Endothelial cell of umbilical vein (primary cell): ENCODE measurements at regions not wholly inside any gene's neighbourhood (a gene's known extent, or its start where the extent isn't known, plus 50 kb on each side); places are given as distances from the start of the nearest gene placed in this dataset.

ENCODE experiments used
- CTCF ChIP-seq, 2 donors: IDR thresholded peaks; 1 replicate in 1 of 2; 2 replicates in 1 of 2; pipeline ENCODE4 v1.5.1; 2011; ENCODE audit warnings: low read length in 2 of 2, mild to moderate bottlenecking in 2 of 2, moderate library complexity in 2 of 2, control low read depth in 1 of 2, inconsistent platforms in 1 of 2, low read depth in 1 of 2; ENCODE audit not compliant: insufficient read depth in 1 of 2; ENCODE audit errors: extremely low read depth in 1 of 2
- EZH2 ChIP-seq: IDR thresholded peaks from 2 replicates; pipeline ENCODE4 v1.6.1; 2012; ENCODE audit warnings: borderline replicate concordance, low read depth, mild to moderate bottlenecking, moderate library complexity, low read length, inconsistent platforms; ENCODE audit not compliant: severe bottlenecking
- FOS ChIP-seq: IDR thresholded peaks from 2 replicates; pipeline ENCODE4 v1.6.1; 2011; ENCODE audit warnings: mild to moderate bottlenecking, low read length, moderate library complexity, borderline replicate concordance; ENCODE audit not compliant: insufficient read depth
- GATA2 ChIP-seq: IDR thresholded peaks from 2 replicates; pipeline ENCODE4 v1.7.0; 2011; ENCODE audit warnings: low read depth, mild to moderate bottlenecking, moderate library complexity, mixed read lengths, low read length; ENCODE audit not compliant: insufficient read length, insufficient read depth
- JUN ChIP-seq: IDR thresholded peaks from 2 replicates; pipeline ENCODE4 v1.6.1; 2011; ENCODE audit warnings: borderline replicate concordance, low read depth; ENCODE audit not compliant: insufficient read length, insufficient read depth
- MYC ChIP-seq: IDR thresholded peaks from one replicate; pipeline ENCODE4 v1.6.1; 2011; ENCODE audit warnings: mild to moderate bottlenecking, low read depth, low read length
- POLR2A ChIP-seq: IDR thresholded peaks from 2 replicates; pipeline ENCODE4 v1.6.1; 2012; ENCODE audit warnings: low read depth, mild to moderate bottlenecking, control low read depth, low read length
- POLR2AphosphoS5 ChIP-seq: IDR thresholded peaks from 2 replicates; pipeline ENCODE4 v1.6.1; 2012; ENCODE audit warnings: low read depth, mild to moderate bottlenecking, control low read depth, low read length, moderate library complexity; ENCODE audit not compliant: insufficient read depth
- TF ChIP-seq, protein P1 (sequence below): IDR thresholded peaks from 2 replicates; pipeline ENCODE4 v1.6.1; 2011; ENCODE audit not compliant: insufficient read depth, insufficient read length

DNA sequence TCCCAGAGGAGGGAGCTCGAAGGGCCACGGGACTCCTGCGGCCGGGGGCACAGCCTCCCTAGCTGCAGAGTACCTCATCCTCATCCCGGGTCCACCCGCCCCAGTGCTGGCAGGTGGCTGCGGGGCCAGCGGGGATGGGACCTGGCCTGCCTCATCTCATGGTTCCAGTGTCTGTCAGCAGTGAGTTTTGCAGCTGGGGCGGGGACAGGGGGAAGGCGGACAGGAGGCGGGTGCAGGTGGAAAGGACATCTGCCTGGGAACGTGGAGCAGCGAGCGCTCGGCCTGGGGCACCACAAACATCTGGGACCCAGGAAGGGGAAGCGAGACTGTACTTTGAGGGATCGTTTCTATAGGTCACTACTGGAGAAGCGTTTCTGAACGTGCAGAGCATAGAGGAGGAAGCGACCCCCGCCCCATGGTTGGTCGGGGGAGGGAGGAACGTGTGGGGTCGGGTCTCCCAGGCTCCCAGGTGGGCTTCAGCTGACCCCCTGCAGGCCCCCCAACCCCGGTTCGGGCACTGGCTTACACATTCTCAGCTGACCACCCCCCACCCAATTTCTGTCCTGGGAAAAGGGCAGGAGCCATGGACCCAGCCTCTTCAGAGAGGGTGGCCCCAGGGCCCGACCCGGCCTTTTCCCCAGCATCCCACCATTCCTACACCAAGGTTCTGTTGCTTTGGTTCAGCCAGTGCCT lies 56.5 kb upstream of the NOTCH1 start:
- TF ChIP-seq POLR2A (no peak), CTCF (IDR thresholded peaks at IDR 0.05; ENCODE audit: extremely low read depth in 1 of 2, insufficient read depth in 1 of 2, low read depth in 1 of 2, low read length in 2 of 2) (no peak), MYC (no peak), EZH2 (no peak), JUN (no peak), POLR2AphosphoS5 (no peak), GATA2 (no peak), FOS (no peak)
- TF ChIP-seq, protein P1, sequence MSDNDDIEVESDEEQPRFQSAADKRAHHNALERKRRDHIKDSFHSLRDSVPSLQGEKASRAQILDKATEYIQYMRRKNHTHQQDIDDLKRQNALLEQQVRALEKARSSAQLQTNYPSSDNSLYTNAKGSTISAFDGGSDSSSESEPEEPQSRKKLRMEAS: no peak
